ENCODE measurements at regions not wholly inside any gene's neighbourhood (a gene's known extent, or its start where the extent isn't known, plus 50 kb on each side); places are given as distances from the start of the nearest gene placed in this dataset.

DNA sequence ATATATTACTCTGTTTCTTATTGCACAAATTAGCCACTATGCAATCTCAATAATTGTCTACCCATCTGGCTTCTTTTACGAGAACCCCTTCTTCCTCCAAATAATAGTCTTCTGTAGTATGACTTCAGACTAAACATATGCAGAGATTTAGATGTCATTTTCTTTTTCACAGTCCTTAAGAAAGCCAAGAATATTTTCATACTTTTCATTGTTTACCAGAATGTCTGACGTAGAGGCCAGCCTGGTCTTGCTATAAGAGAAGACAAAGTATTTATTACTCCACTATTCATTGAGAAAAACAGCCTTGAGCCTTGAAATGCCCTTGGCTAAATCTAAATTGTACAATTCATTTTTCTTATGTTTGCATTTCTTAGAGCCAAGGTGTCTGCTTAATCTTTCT lies 714.9 kb upstream of the CXADR start:
- no peaks in the 10 kb centered on the region for H4K20me1 ChIP-seq (ENCODE audit: insufficient read depth)
- no peak overlapping the region for H3K27ac ChIP-seq
- H3K9ac ChIP-seq, result no peak overlapping the region
- H3K4me1 ChIP-seq (ENCODE audit: insufficient read depth), result peaks cover 35% of the 10 kb centered on the region
- H3K36me3 ChIP-seq (ENCODE audit: low read depth), result no peaks in the 10 kb centered on the region
- no peak overlapping the region for H2AFZ ChIP-seq
- H3K9me3 ChIP-seq (ENCODE audit: low read depth), result no peaks in the 10 kb centered on the region
- DNase-seq, result no peak
- no peaks in the 10 kb centered on the region for H3K79me2 ChIP-seq (ENCODE audit: insufficient read depth)
- no peaks in the 10 kb centered on the region for H3K9me2 ChIP-seq (ENCODE audit: insufficient read depth)
- no peak for TF ChIP-seq EZH2 (IDR thresholded peaks at IDR 0.05; ENCODE audit: insufficient read depth, poor library complexity, severe bottlenecking)
- TF ChIP-seq EZH2phosphoT487 (IDR thresholded peaks at IDR 0.05; ENCODE audit: insufficient read depth, low read depth), result no peak
- H3K4me2 ChIP-seq (ENCODE audit: unreplicated experiment), result no peak overlapping the region
- no peaks in the 10 kb centered on the region for H3K27me3 ChIP-seq (replicated peaks; ENCODE audit: insufficient read depth)
- H3K4me3 ChIP-seq, result no peak overlapping the region
- H3F3A ChIP-seq (ENCODE audit: insufficient read depth), result peaks cover 7% of the 10 kb centered on the region
- in situ Hi-C loops (cut with MboI), result no loop called here
- whole genome bisulfite sequencing, 2 experiments (ENCODE audit: low coverage in 1 of 2, low lambda C conversion rate in 2 of 2, missing lambda C conversion rate in 2 of 2), result 98 to 99% methylated on average over 2 of the region's 2 CpGs

DNA sequence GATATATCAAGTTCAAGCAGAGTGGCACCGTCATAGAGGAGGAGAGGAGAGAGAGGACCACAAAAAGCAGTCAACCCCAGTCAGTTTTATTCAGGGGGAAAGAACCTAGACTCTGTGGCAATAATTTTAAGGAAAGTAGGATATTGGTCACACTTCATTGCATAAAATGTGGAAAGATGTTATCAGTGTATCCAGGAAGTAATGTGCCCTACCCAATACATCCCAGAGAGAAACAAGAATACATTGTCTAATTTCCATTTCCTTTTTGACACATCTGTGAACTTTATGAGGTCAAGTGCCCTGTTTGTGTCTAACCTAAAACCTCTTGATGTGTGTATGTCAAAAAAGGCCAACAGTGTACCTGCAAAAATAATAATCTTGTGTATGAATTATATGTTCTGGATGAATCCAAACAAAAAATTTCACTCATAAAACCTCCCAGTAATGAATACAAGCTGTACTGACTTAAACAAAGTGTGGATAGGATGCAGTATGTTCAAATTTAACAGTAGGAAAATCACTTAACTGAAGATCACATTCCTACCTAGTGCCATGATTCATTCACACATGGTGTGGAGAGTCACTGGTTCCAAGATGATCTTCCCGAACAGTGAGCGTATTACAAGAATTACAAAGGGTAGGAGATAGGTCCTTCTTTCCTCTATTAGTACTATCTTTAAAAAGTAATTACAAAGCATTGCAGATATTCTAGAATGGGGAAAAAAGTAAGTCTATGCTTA lies 712.1 kb upstream of the CXADR start:
- Histone ChIP-seq H3F3A (ENCODE audit: insufficient read depth) (no peaks in the 10 kb centered on the region), H3K4me3 (no peak overlapping the region), H4K20me1 (ENCODE audit: insufficient read depth) (no peaks in the 10 kb centered on the region), H3K27ac (no peak overlapping the region), H3K27me3 (replicated peaks; ENCODE audit: insufficient read depth) (no peaks in the 10 kb centered on the region), H3K4me2 (ENCODE audit: unreplicated experiment) (no peak overlapping the region), H3K9me3 (ENCODE audit: low read depth) (no peaks in the 10 kb centered on the region), H3K9me2 (ENCODE audit: insufficient read depth) (no peaks in the 10 kb centered on the region; the same call in 1 of the 2 replicates), H2AFZ (no peak overlapping the region), H3K36me3 (ENCODE audit: low read depth) (no peaks in the 10 kb centered on the region), H3K79me2 (ENCODE audit: insufficient read depth) (no peaks in the 10 kb centered on the region), H3K9ac (no peak overlapping the region), H3K4me1 (ENCODE audit: insufficient read depth) (peaks cover 13% of the 10 kb centered on the region)
- TF ChIP-seq EZH2phosphoT487 (IDR thresholded peaks at IDR 0.05; ENCODE audit: insufficient read depth, low read depth) (no peak), EZH2 (IDR thresholded peaks at IDR 0.05; ENCODE audit: insufficient read depth, poor library complexity, severe bottlenecking) (no peak)
- 85 to 92% methylated on average over 3 of the region's 3 CpGs for WGBS, 2 experiments (ENCODE audit: low coverage in 1 of 2, low lambda C conversion rate in 2 of 2, missing lambda C conversion rate in 2 of 2)
- in situ Hi-C loops (cut with MboI), result no loop called here
- peak; percentile 16 for DNase-seq

DNA sequence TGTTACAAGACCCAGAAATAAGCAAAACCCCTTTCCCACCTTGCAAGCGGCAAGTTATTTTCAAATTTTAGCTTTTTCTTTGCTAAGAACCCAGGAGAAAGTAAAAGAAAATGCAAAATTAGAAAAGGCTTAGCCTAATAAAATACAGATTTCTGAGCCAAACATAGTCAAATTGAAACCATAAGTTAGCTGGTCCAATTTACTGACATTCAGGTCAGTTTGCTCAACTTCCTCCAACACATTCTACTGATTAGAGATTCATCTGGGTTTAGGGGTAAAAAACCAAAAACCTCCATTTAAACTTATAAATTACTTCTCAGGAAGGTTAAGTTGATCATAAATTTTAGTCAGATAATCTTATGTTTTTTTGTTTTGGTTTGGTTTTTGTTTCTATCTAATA lies 701.8 kb upstream of the CXADR start:
- in situ Hi-C loops (cut with MboI), result no loop called here
- Histone ChIP-seq H3K9ac (no peak overlapping the region), H3K4me2 (ENCODE audit: unreplicated experiment) (no peak overlapping the region), H3K9me2 (ENCODE audit: insufficient read depth) (no peaks in the 10 kb centered on the region), H2AFZ (no peak overlapping the region), H3F3A (ENCODE audit: insufficient read depth) (no peaks in the 10 kb centered on the region), H3K9me3 (ENCODE audit: low read depth) (no peaks in the 10 kb centered on the region), H3K79me2 (ENCODE audit: insufficient read depth) (no peaks in the 10 kb centered on the region), H3K27ac (no peak overlapping the region), H3K36me3 (ENCODE audit: low read depth) (no peaks in the 10 kb centered on the region), H4K20me1 (ENCODE audit: insufficient read depth) (no peaks in the 10 kb centered on the region), H3K4me3 (no peak overlapping the region), H3K4me1 (ENCODE audit: insufficient read depth) (no peaks in the 10 kb centered on the region), H3K27me3 (replicated peaks; ENCODE audit: insufficient read depth) (no peaks in the 10 kb centered on the region)
- no peak for DNase-seq
- 41 to 50% methylated on average over 1 of the region's 1 CpG for WGBS, 2 experiments (ENCODE audit: low coverage in 1 of 2, low lambda C conversion rate in 2 of 2, missing lambda C conversion rate in 2 of 2)
- TF ChIP-seq EZH2 (IDR thresholded peaks at IDR 0.05; ENCODE audit: insufficient read depth, poor library complexity, severe bottlenecking) (no peak), EZH2phosphoT487 (IDR thresholded peaks at IDR 0.05; ENCODE audit: insufficient read depth, low read depth) (no peak)

DNA sequence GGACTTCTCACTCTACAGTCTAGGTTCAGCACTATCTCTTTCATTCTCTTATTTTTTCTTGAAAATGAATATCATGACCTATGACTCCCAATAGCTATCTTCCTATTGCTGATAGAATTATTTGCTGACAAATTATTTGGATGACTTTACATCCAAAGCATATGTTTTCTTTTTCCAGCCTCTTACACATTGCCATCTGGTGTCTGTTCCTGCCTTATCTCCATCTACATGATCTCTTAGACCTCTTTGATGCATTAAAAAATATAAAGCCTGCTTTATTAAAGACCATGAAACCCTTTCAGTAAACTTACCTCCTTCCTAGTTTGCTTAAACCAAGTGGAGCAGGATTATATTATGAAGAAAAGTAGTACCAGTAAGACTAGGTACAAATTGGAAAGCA lies 700.9 kb upstream of the CXADR start:
- no peak for TF ChIP-seq EZH2 (IDR thresholded peaks at IDR 0.05; ENCODE audit: insufficient read depth, poor library complexity, severe bottlenecking)
- Histone ChIP-seq H3K36me3 (ENCODE audit: low read depth) (no peaks in the 10 kb centered on the region), H3F3A (ENCODE audit: insufficient read depth) (no peaks in the 10 kb centered on the region), H3K79me2 (ENCODE audit: insufficient read depth) (no peaks in the 10 kb centered on the region), H4K20me1 (ENCODE audit: insufficient read depth) (no peaks in the 10 kb centered on the region), H3K27ac (no peak overlapping the region), H3K4me2 (ENCODE audit: unreplicated experiment) (no peak overlapping the region), H3K27me3 (replicated peaks; ENCODE audit: insufficient read depth) (no peaks in the 10 kb centered on the region), H3K4me1 (ENCODE audit: insufficient read depth) (no peaks in the 10 kb centered on the region), H3K9me2 (ENCODE audit: insufficient read depth) (no peaks in the 10 kb centered on the region; the same call in 1 of the 2 replicates), H3K9ac (no peak overlapping the region), H3K4me3 (no peak overlapping the region), H3K9me3 (ENCODE audit: low read depth) (no peaks in the 10 kb centered on the region), H2AFZ (no peak overlapping the region)
- in situ Hi-C loops (cut with MboI), result no loop called here
- no peak for DNase-seq

DNA sequence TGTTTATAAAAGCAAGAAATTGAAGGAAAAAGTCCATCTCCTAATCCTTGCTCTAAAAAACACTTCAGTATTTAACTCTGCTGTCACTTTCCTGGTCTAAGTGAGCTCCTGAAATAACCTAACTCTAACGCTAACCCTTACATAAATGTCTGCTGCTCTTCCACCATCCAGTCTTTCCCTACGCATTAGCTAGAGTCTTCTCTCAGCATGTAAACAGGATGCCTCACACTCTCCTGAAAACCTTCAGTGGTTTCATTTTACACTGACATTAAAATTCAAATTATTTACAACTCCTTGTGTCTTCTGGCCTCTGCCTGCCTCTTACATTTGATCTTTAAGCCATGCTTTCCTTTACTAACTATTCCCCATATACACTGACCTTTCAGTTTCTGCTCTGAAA lies 697.6 kb upstream of the CXADR start:
- no peaks in the 10 kb centered on the region for H3K36me3 ChIP-seq (ENCODE audit: low read depth)
- H3K9me2 ChIP-seq (ENCODE audit: insufficient read depth), result no peaks in the 10 kb centered on the region; the same call in 1 of the 2 replicates
- no peak overlapping the region for H3K27ac ChIP-seq
- in situ Hi-C loops (cut with MboI), result no loop called here
- no peak overlapping the region for H3K4me2 ChIP-seq (ENCODE audit: unreplicated experiment)
- TF ChIP-seq EZH2phosphoT487 (IDR thresholded peaks at IDR 0.05; ENCODE audit: insufficient read depth, low read depth) (no peak), EZH2 (IDR thresholded peaks at IDR 0.05; ENCODE audit: insufficient read depth, poor library complexity, severe bottlenecking) (no peak)
- H4K20me1 ChIP-seq (ENCODE audit: insufficient read depth), result no peaks in the 10 kb centered on the region
- H2AFZ ChIP-seq, result no peak overlapping the region
- H3K27me3 ChIP-seq (replicated peaks; ENCODE audit: insufficient read depth), result no peaks in the 10 kb centered on the region
- DNase-seq, result no peak
- H3K4me1 ChIP-seq (ENCODE audit: insufficient read depth), result no peaks in the 10 kb centered on the region
- no peaks in the 10 kb centered on the region for H3K79me2 ChIP-seq (ENCODE audit: insufficient read depth)
- no peaks in the 10 kb centered on the region for H3F3A ChIP-seq (ENCODE audit: insufficient read depth)
- no peaks in the 10 kb centered on the region for H3K9me3 ChIP-seq (ENCODE audit: low read depth)
- H3K9ac ChIP-seq, result no peak overlapping the region
- 84 to 93% methylated on average over 2 of the region's 2 CpGs for WGBS, 2 experiments (ENCODE audit: low coverage in 1 of 2, low lambda C conversion rate in 2 of 2, missing lambda C conversion rate in 2 of 2)
- no peak overlapping the region for H3K4me3 ChIP-seq

All from GM23248 (cell line).